NCI-H524 treated with DMSO at 0.1 percent for 48 hours (cell line): ENCODE measurements at regions not wholly inside any gene's neighbourhood (a gene's known extent, or its start where the extent isn't known, plus 50 kb on each side); places are given as distances from the start of the nearest gene placed in this dataset.

Experiments used
- DNase-seq: peaks from one replicate; lab custom pipeline; 2025; lab: John Stamatoyannopoulos, UW

DNA sequence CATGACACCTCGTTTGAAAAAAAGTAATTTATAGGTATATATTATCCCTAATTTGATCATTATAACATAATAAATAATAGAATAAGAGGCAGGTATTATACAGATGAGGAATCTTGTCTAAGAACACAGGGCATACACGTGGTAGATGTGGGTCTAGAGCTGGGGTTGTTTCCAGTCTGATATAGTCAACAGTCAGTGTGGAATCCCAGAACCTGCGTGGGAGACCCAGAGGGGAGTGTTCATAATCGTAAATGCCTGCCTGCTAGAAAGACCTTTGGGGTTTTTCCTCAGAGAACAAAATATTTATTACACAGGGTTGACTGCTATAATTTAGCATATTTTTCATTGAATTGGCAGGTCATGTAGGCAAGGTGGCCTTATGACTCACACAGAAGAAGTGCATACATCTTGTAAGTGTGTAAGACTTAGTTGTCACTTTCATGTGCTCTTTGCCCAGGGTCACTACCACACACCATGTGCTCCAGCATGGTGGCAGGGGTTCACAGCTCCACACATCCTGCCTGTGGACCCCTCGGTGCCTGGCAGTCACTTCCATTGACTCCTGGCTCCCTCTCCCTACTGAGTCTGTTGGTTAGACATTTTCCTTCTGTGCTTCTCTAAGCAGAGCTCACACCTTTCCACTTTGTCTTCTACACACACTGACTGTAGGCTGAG, 94.9 kb upstream of the IKZF1 start:
- DNase-seq = no peak

DNA sequence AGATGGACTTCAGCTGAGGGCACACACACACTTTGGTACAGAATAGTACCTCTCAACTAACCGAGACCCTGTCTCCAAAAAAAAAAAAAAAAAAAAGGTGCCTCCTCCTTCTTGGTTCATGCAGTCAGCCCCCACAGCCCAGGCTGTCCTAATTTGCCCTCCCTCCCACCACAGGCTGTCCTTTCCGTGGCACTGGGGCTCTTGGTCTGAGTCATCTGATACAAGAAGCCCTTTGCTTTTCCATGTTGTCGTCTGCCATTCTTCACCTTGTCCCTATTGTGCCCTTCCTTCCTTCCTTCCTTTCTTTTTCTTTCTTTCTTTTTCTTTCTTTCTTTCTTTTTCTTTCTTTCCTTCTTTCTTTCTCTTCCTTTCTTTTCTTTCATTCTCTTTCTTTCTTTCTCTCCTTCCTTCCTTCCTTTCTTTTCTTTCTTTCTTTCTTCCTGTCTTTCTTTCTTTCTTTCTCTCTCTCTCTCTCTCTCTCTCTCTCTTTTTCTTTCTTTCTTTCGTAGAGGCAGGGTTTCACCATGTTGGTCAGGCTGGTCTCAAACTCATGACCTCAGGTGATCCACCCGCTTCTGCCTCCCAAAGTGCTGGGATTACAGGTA, 96.0 kb upstream of the IKZF1 start:
- no peak for DNase-seq

DNA sequence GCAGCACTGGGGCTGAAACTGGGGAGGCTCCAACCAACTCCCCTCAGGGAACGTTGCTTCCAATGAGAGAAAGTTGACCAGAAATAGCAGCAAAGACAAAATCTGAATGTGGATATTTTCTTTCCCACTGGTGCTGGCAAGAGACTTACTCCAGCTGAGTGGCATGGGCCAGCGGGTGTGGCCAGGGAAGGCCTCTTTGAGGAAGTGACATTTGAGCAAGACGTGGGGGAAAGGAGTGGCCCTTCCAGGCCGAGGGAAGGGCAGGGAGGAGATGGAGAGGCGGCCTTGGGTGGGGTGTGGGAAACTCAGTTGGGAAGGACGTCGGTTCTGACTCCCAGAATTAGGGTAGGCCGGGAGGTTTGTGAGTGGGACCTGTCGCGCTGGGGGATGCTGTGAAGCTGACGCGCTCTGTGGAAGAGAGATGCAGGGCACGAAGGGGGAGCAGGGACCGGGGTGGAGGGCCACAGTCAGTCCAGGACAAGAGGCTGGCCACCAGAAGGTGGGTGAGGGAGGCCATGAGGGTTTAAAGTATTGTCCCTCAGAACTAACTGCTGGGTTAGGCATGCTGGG, 96.7 kb upstream of the IKZF1 start:
- DNase-seq = no peak

DNA sequence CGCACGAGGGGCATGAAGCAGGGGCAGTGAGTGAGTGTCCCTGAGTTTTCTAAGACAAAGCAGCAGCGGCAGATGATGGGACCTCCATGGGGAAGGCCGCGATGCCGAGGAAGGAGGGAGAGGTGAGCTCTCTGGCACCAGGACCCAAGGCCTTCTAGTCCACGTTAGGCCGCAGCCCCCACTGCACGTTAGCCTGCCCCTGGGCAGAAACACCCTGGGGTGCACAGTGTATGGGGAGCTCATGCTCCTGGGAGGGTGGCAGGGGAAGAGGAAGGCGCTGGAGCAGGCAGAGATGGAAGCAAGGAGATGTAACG, 97.3 kb upstream of the IKZF1 start:
- no peak for DNase-seq

DNA sequence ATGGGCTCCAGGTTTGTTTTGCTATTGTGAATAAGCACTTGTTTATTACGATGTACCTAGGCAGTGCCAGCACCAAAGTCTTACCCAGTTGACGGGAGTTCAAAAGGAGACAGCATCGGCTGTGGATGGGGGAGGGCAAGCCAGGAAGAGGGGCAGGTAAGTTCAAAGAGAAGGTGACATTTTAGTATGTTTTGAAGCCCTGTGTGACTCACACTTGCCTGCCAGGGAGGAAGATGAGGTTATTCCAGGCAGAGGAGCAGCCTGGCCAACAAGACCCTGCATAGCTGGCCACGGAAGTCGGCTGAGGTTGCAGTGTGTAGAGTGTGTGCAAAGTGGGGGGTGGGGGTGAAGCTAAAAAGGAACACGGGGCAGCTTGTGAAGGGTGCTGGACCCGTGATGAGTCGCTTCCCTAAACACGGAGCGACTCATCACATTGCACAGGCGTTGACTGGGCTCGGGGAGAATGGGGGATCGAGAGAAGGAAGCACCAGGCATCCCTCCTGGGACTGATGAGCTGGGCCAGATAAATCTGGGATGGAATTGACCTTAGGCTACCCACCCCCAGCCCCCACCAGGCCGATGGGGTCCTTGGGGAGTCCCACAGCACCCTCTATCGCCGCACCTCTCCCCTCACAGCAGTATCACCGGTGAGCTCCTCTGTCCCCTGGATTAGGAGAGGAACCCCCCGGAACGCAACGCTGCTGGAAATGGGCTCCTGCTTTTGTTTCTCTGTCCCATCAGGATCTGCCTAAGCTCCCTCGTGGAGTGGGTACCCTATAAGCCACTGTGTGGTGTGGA, 97.9 kb upstream of the IKZF1 start:
- DNase-seq = no peak

DNA sequence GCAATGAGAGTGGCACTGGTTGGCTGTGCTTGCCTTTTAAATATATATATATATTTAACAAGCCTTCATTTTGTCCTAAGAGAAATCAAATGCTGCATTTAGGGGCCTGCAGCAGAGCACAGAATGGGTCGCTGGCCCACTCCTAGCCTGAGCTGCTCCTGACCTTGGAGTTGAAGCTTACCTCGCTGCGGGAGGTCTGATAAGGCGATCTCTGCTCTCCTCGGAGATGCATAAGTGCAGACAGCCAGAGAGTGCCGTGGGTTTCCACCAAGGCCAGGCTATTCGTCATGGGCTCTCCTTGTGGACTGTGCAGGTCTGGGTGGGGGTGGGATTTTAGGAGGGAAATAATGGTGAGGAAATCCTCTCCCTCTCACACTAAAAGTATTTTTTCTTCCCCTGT, 99.5 kb upstream of the IKZF1 start:
- no peak for DNase-seq

DNA sequence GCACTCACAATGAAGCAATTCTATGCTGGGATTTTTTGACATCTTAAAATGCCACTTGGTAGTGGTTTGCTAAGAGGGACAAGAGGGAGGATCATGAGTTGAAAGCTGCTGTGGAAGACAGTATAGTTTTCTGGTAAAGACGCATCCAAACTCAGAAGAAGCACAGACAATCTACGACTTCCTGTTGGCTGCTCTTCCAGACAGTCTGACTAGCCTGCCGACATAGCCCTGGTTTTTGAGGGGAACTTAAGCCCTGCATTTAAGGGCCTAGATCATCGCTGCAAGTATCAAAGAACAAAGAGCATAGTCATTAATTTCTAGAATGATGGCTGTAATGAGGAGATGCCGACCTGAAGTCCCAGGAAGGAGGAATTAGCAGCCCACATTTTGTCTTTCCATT, 99.9 kb upstream of the IKZF1 start:
- DNase-seq = no peak

DNA sequence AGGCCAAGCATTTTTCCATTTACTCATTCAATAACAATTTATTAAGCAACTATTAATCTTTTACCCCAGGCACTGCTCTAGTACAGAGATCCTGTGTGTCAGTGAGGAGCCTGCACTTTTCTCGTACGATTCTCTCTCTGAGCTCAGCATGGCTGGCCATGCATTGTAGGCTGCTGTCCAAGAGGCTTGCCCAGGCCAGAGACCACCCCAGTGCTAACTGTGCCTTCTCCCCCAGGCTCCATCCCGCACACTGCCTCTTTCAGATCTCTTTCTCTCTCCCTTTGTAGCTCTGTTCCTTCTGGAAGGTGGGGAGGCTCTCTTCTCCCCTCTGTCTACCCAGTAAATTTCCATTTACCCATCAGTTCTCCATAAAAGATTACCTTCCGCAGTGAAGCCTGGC, 101.0 kb upstream of the IKZF1 start:
- no peak for DNase-seq

DNA sequence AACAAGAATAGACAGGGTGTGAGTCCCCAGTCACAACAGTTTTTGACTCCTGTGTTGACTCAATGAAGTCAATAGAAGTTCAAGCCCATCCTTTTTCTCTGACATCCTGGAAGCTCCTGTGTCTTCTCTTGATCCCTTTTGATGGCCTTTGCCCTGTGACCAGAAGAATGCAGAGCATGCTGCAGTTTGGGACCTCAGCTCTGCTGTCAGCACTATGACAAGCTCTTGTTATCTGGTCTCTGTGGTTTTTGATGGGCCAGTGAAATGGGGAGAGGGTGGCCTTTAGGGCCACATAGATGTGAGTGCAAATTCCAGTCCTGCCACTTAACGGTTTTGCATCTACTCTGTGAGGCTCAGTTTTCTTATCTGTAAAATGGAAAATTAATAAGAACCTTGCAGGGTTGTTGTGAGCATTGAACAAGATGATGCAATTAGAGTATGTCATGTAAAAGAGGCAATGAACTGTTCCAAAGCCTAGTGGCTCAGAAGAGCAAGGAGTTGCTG, 102.4 kb upstream of the IKZF1 start:
- DNase-seq = no peak

DNA sequence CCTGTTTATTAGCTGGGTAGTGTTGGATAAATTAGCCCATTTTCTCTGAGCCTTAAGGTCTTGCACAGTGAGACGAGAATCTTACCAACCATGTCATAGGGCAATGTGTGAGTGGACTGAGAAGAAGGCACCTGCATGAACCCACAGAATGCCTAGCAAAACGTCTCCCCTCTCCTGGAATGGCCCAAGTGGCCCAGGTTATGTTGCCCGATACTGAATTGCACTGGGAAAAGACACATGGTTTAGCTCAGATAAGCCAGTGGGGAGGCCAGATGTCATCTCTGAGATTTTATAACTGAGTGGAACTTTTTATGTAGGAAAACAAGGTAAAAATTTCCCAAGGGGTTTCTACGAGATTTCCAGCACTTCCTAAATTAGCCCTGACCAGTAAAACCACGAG, 104.7 kb upstream of the IKZF1 start:
- no peak for DNase-seq

DNA sequence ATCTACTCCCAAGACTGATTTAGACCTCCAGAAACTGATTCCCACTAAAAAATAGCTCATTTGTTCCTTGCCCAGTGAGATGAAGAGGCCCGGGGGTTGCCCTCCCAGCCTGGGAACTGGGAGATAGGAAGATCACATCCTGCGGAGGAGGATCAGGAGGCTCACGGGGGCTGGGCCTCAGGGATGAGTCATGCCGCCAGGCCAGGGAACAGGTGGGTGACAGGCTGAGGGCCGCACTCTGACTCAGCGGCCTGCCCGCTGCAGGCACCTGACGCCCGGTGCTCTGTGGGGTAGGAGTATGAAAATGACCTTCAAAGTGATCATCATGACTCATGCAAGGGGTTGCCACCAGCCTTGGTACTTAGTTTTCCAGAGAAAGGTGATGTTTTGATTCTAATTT, 104.5 kb upstream of the ZPBP start:
- no peak for DNase-seq

DNA sequence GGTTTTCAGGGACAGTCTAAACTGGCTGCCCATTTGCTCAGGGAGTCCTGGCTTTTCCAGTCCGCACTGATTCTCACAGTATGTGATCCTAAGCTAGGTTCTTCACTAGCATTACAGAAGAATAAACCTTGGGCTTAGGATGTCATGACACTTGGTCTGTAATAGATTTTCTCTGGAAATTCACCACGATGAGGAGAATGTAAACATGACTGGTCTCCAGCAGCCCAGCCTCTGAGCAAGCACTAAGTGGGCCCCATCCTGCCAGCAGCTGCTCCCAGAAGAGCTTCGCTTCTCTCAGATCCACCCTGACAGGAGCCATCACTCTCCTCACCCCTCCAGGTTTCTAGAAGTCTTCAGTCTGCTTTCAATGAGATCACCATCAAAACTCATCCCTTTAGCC, 103.7 kb upstream of the ZPBP start:
- DNase-seq = no peak

DNA sequence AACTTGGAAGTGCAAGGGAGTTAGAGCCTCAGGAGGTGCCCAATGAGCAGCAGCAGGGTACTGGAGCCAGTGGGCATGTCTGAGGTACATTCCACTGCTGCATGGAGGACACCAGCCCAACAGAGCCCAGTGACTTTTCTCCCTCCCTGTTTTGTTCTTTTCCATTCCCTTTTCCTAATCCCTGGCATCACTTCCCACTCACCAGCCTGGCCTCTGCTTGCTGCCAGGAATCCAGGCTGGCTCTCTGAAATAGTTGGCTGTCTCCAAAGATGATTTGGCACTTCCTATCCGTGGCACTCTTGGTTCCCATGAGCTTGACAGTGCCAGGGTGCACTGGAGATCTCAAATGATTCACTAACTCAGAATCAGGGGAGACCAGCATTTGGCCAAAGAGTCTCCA, 97.7 kb upstream of the ZPBP start:
- DNase-seq = no peak

DNA sequence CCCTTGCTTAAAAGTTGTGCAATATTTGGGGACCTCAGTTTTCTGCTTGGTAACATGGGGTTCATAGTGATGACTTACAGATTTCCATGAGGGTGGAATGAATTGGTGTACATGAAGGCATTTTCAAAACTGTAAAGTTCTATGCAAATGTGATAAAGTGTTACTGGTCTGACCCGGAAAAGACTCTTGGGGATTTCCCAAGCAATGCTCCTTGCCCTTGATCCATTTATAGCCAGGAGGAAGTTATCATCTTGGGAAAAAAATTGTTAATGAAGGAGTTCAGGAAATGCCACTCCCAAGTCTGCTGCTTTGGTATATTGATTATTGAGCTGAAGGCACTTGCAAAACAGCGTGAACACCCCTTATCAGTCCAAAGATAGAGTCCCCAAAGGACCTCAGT, 96.3 kb upstream of the ZPBP start:
- no peak for DNase-seq

DNA sequence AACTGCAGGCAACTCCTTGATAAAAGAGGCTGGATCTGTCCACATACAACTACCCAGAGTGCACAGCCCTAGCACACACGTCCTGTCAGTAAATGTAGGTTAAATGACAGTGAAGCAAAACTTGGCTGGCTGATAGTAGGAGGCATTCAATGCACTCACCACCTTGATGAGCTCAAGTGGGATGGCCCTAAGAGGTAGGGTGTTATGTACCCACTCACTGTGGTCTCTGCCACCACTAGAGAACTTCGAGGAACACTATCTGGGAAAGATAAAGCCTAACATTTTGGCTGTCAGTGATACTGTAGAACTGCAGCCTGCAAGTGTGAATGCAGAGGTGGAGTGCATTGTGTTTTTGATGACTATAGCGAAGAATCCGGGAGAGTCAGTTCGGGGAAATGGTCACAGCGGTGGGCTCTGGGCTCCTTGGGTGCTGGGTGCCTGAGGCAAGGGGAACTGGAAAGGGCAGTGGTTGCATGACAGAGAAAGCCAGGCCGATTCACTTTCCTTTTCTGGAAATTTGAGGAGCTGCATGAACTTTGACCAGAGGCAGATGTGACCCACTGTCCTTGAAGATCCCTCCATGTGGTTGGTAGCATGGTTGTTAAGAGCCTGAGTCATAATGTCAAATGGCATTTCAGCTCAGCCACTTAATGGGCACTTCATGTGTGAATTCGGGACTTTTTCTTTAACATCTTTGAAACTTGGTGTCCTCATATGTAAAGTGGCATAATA, 93.1 kb upstream of the ZPBP start:
- DNase-seq = no peak

DNA sequence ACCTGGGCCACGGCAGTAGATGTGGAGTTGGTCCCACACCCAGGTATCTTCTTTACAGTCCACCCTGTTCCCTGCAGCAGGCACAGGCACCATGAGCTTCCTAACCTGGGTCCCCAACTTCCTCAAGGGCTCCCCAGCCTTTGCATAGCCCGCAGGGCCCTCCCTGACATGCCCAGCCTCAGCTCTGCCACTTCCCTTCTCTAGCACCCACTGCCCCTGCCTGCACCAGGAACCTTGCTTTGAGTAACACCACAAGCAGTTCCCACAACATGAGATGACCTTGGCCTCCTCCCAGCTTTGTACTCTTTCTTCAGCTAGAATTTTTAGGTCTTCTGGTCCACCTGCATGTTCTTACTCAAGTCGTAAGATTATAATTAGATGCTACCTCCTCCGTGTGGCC, 92.2 kb upstream of the ZPBP start:
- DNase-seq = no peak

DNA sequence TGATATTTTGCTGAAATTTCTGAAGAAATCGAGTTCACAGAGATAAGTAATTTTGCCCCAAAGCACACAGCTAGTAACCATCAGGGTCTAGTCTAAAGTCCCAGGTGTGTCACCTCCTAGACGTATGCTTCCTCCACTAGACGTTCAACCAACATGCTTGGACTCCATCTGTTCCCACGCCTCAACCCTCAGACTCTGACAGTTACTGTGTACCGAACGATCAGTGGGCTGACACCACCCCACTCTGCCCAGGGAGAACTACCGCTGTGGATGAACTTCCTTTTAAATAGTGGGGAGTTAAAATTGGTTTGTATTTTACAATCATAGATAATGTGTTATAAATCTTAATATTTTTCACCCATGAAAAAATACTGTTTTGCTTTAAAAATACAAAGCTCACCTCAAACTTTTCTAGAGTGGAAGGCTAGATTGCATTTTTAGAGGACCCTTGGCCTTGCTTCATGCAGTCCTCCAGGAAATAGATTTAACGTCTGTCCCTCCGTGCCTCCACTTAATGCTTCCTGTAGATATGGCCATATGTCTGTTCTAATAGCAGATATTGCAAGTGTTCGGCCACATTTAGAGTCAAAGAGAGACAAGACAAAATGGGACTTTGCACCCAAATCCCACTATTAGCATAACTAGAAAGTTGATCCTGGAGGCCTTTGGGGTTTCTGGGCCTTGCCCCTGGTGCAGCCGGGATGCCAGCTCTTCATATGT, 91.4 kb upstream of the ZPBP start:
- DNase-seq = no peak

DNA sequence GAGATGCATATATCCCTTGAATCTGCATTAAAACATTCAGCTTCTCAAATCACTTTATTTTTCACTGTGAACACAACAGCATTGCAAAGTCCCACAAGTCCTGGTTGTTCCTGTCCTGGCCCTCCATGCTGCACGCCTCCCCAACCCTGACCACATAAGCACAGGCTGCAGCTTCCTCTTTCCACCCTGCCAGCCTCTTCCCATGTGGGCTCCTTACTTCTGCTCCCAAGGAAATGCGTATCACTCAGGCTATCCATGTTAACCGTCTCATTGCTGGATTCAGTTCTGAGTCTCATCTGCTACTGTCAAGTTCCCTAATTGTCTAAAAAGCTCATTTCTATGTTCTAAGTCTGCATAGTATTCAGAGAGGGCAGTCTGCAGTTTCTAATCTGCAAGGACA, 89.7 kb upstream of the ZPBP start:
- no peak for DNase-seq

DNA sequence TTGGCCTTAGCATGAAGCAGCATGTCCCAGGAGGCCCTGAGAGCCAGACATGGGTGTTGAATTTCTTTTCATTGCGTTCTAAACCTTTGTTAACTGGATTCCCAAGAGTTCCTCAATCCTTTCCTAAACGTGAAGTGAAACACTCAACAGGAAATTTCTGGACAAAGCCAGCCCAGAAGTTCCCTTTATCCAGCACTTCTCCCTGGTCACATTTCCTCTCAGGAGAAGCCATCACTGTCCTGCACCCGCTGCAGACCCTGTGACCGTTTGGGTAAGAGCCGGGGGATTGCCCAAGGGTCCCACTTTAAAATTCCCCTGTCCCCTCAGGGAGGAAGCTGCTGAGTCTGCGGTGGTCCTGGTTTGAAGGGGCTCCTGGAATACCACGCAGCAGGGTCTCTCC, 88.0 kb upstream of the ZPBP start:
- no peak for DNase-seq

DNA sequence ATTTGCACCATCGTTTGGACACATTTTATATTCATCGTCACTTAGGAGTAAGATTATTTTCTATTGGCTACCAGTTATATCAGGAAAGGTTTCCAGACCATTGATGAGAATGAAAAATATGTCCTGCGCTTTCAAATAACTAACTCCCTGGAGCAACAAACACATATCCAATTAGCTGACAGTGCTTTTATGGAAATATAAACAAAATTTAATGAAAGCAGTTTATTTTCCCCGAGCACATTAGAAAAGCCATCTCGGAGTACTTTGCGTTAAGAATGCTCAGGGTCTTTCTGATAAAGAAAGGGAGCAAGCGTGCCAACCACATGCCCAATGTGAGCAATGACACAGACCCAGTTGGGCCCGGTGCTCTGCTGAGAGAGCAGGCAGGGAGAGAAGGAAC, 85.1 kb upstream of the ZPBP start:
- no peak for DNase-seq

DNA sequence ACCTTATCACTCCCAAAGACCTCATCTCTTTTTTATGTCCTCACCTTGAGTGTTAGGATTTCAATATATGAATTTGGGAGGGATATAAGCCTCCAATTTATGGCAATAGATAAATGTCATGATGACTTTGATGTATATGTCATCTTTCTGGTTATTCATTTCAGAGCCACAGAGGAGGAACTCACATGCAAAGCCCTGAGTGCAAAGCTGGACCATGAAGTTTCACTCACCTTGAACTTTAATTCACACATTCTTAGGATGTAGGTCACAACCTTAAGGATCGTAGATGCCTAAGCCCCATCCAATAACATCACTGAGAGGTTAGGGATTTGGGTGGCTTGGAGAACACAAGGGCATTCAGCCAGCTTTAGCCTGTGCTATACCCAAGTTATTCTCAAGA, 81.9 kb upstream of the ZPBP start:
- DNase-seq = no peak
